ENCODE measurements at regions not wholly inside any gene's neighbourhood (a gene's known extent, or its start where the extent isn't known, plus 50 kb on each side); places are given as distances from the start of the nearest gene placed in this dataset.

- H3K4ac ChIP-seq (ENCODE audit: low read depth, low read length): no peak overlapping the region
- H3K9ac ChIP-seq (ENCODE audit: low read length): no peak overlapping the region
- H2BK120ac ChIP-seq (ENCODE audit: low read depth, low read length): no peak overlapping the region
- no peak overlapping the region for H3K18ac ChIP-seq (ENCODE audit: low read length)
- no peak overlapping the region for H3K4me3 ChIP-seq (ENCODE audit: low read length)
- no peak overlapping the region for H3K23ac ChIP-seq (ENCODE audit: low read length)
- H3K79me1 ChIP-seq (ENCODE audit: low read length): no peaks in the 10 kb centered on the region
- H4K8ac ChIP-seq (ENCODE audit: low read depth, low read length): no peak overlapping the region
- no peaks in the 10 kb centered on the region for H3K4me1 ChIP-seq (ENCODE audit: control insufficient read depth, low read depth, low read length)
- no peak overlapping the region for H3K4me2 ChIP-seq (ENCODE audit: low read length)
- no peaks in the 10 kb centered on the region for H3K79me2 ChIP-seq (ENCODE audit: control insufficient read depth, insufficient read depth, low read length)
- H3K27ac ChIP-seq (ENCODE audit: low read depth, low read length): no peak overlapping the region
- no CpG with 5 or more reads among the region's 5 CpGs for WGBS (ENCODE audit: extremely low coverage, insufficient coverage, low lambda C conversion rate)
- no peak overlapping the region for H3K56ac ChIP-seq (ENCODE audit: low read length)
- no peak for DNase-seq
- no peaks in the 10 kb centered on the region for H3K36me3 ChIP-seq (ENCODE audit: control insufficient read depth, insufficient read depth, low read length)
- no peak overlapping the region for H2BK5ac ChIP-seq (ENCODE audit: low read length)
- no peaks in the 10 kb centered on the region for H3K27me3 ChIP-seq (ENCODE audit: insufficient read depth, low read length, poor library complexity)
- H4K5ac ChIP-seq (ENCODE audit: low read length): no peak overlapping the region
- H2BK15ac ChIP-seq (replicated peaks; ENCODE audit: low read depth): no peak overlapping the region
- no peak overlapping the region for H2AK5ac ChIP-seq (ENCODE audit: low read length)
Observed at GRCh38 chrX:39458779-39459178, 639.0 kb downstream of the BCOR start.

- Histone ChIP-seq H2BK120ac (ENCODE audit: low read depth, low read length) (no peak overlapping the region), H3K27me3 (ENCODE audit: insufficient read depth, low read length, poor library complexity) (no peaks in the 10 kb centered on the region), H4K8ac (ENCODE audit: low read depth, low read length) (no peak overlapping the region), H3K79me2 (ENCODE audit: control insufficient read depth, insufficient read depth, low read length) (no peaks in the 10 kb centered on the region), H3K4me1 (ENCODE audit: control insufficient read depth, low read depth, low read length) (no peaks in the 10 kb centered on the region), H2BK5ac (ENCODE audit: low read length) (no peak overlapping the region), H3K27ac (ENCODE audit: low read depth, low read length) (no peak overlapping the region), H4K5ac (ENCODE audit: low read length) (no peak overlapping the region), H3K36me3 (ENCODE audit: control insufficient read depth, insufficient read depth, low read length) (no peaks in the 10 kb centered on the region), H3K4ac (ENCODE audit: low read depth, low read length) (no peak overlapping the region), H2BK15ac (replicated peaks; ENCODE audit: low read depth) (no peak overlapping the region), H2AK5ac (ENCODE audit: low read length) (no peak overlapping the region), H3K4me3 (ENCODE audit: low read length) (no peak overlapping the region), H3K4me2 (ENCODE audit: low read length) (no peak overlapping the region), H3K18ac (ENCODE audit: low read length) (no peak overlapping the region), H3K79me1 (ENCODE audit: low read length) (no peaks in the 10 kb centered on the region), H3K9ac (ENCODE audit: low read length) (no peak overlapping the region), H3K23ac (ENCODE audit: low read length) (no peak overlapping the region), H3K56ac (ENCODE audit: low read length) (no peak overlapping the region)
- DNase-seq: no peak
- WGBS (ENCODE audit: extremely low coverage, insufficient coverage, low lambda C conversion rate): no CpG with 5 or more reads among the region's 5 CpGs
Observed at GRCh38 chrX:39459204-39459603, 638.6 kb downstream of the BCOR start.

- Histone ChIP-seq H3K23ac (ENCODE audit: low read length) (no peak overlapping the region), H3K4me1 (ENCODE audit: control insufficient read depth, low read depth, low read length) (no peaks in the 10 kb centered on the region), H4K8ac (ENCODE audit: low read depth, low read length) (no peak overlapping the region), H3K4me3 (ENCODE audit: low read length) (no peak overlapping the region), H2BK15ac (replicated peaks; ENCODE audit: low read depth) (no peak overlapping the region), H3K36me3 (ENCODE audit: control insufficient read depth, insufficient read depth, low read length) (no peaks in the 10 kb centered on the region), H4K5ac (ENCODE audit: low read length) (no peak overlapping the region), H3K4ac (ENCODE audit: low read depth, low read length) (no peak overlapping the region), H2BK5ac (ENCODE audit: low read length) (no peak overlapping the region), H3K79me2 (ENCODE audit: control insufficient read depth, insufficient read depth, low read length) (no peaks in the 10 kb centered on the region), H3K4me2 (ENCODE audit: low read length) (no peak overlapping the region), H3K56ac (ENCODE audit: low read length) (no peak overlapping the region), H3K79me1 (ENCODE audit: low read length) (no peaks in the 10 kb centered on the region), H3K27me3 (ENCODE audit: insufficient read depth, low read length, poor library complexity) (no peaks in the 10 kb centered on the region), H2BK120ac (ENCODE audit: low read depth, low read length) (no peak overlapping the region), H3K27ac (ENCODE audit: low read depth, low read length) (no peak overlapping the region), H3K9ac (ENCODE audit: low read length) (no peak overlapping the region), H3K18ac (ENCODE audit: low read length) (no peak overlapping the region), H2AK5ac (ENCODE audit: low read length) (no peak overlapping the region)
- no CpG with 5 or more reads among the region's 3 CpGs for WGBS (ENCODE audit: extremely low coverage, insufficient coverage, low lambda C conversion rate)
- DNase-seq: no peak
Observed at GRCh38 chrX:39459952-39460351, 637.8 kb downstream of the BCOR start.

- H3K79me1 ChIP-seq (ENCODE audit: low read length): no peaks in the 10 kb centered on the region
- H3K4me3 ChIP-seq (ENCODE audit: low read length): no peak overlapping the region
- H4K5ac ChIP-seq (ENCODE audit: low read length): no peak overlapping the region
- H3K4me2 ChIP-seq (ENCODE audit: low read length): no peak overlapping the region
- H3K27me3 ChIP-seq (ENCODE audit: insufficient read depth, low read length, poor library complexity): no peaks in the 10 kb centered on the region
- H3K79me2 ChIP-seq (ENCODE audit: control insufficient read depth, insufficient read depth, low read length): no peaks in the 10 kb centered on the region
- H3K9ac ChIP-seq (ENCODE audit: low read length): no peak overlapping the region
- DNase-seq: no peak
- no peak overlapping the region for H2AK5ac ChIP-seq (ENCODE audit: low read length)
- H2BK15ac ChIP-seq (replicated peaks; ENCODE audit: low read depth): no peak overlapping the region
- H2BK5ac ChIP-seq (ENCODE audit: low read length): no peak overlapping the region
- H4K8ac ChIP-seq (ENCODE audit: low read depth, low read length): no peak overlapping the region
- H3K56ac ChIP-seq (ENCODE audit: low read length): no peak overlapping the region
- no peak overlapping the region for H3K18ac ChIP-seq (ENCODE audit: low read length)
- H2BK120ac ChIP-seq (ENCODE audit: low read depth, low read length): no peak overlapping the region
- no CpG with 5 or more reads among the region's 1 CpG for WGBS (ENCODE audit: extremely low coverage, insufficient coverage, low lambda C conversion rate)
- H3K27ac ChIP-seq (ENCODE audit: low read depth, low read length): no peak overlapping the region
- H3K23ac ChIP-seq (ENCODE audit: low read length): no peak overlapping the region
- no peaks in the 10 kb centered on the region for H3K36me3 ChIP-seq (ENCODE audit: control insufficient read depth, insufficient read depth, low read length)
- H3K4ac ChIP-seq (ENCODE audit: low read depth, low read length): no peak overlapping the region
- H3K4me1 ChIP-seq (ENCODE audit: control insufficient read depth, low read depth, low read length): no peaks in the 10 kb centered on the region
Observed at GRCh38 chrX:39460499-39460898, 637.3 kb downstream of the BCOR start.

GRCh38 chrX:39462835-39463234 is 634.9 kb downstream of the BCOR start:
- Histone ChIP-seq H3K27me3 (ENCODE audit: insufficient read depth, low read length, poor library complexity) (no peaks in the 10 kb centered on the region), H3K79me1 (ENCODE audit: low read length) (no peaks in the 10 kb centered on the region), H3K18ac (ENCODE audit: low read length) (no peak overlapping the region), H3K9ac (ENCODE audit: low read length) (no peak overlapping the region), H4K5ac (ENCODE audit: low read length) (no peak overlapping the region), H2AK5ac (ENCODE audit: low read length) (no peak overlapping the region), H3K23ac (ENCODE audit: low read length) (no peak overlapping the region), H4K8ac (ENCODE audit: low read depth, low read length) (no peak overlapping the region), H3K36me3 (ENCODE audit: control insufficient read depth, insufficient read depth, low read length) (no peaks in the 10 kb centered on the region), H3K79me2 (ENCODE audit: control insufficient read depth, insufficient read depth, low read length) (no peaks in the 10 kb centered on the region), H2BK15ac (replicated peaks; ENCODE audit: low read depth) (no peak overlapping the region), H2BK120ac (ENCODE audit: low read depth, low read length) (no peak overlapping the region), H3K4ac (ENCODE audit: low read depth, low read length) (no peak overlapping the region), H2BK5ac (ENCODE audit: low read length) (no peak overlapping the region), H3K27ac (ENCODE audit: low read depth, low read length) (no peak overlapping the region), H3K56ac (ENCODE audit: low read length) (no peak overlapping the region), H3K4me2 (ENCODE audit: low read length) (no peak overlapping the region), H3K4me1 (ENCODE audit: control insufficient read depth, low read depth, low read length) (no peaks in the 10 kb centered on the region), H3K4me3 (ENCODE audit: low read length) (no peak overlapping the region)
- no peak for DNase-seq
- no CpG with 5 or more reads among the region's 1 CpG for WGBS (ENCODE audit: extremely low coverage, insufficient coverage, low lambda C conversion rate)

- no peak overlapping the region for H3K23ac ChIP-seq (ENCODE audit: low read length)
- WGBS (ENCODE audit: extremely low coverage, insufficient coverage, low lambda C conversion rate): no CpG with 5 or more reads among the region's 7 CpGs
- no peak overlapping the region for H2AK5ac ChIP-seq (ENCODE audit: low read length)
- H3K79me1 ChIP-seq (ENCODE audit: low read length): no peaks in the 10 kb centered on the region
- no peak overlapping the region for H2BK120ac ChIP-seq (ENCODE audit: low read depth, low read length)
- H2BK15ac ChIP-seq (replicated peaks; ENCODE audit: low read depth): no peak overlapping the region
- H3K18ac ChIP-seq (ENCODE audit: low read length): no peak overlapping the region
- H3K36me3 ChIP-seq (ENCODE audit: control insufficient read depth, insufficient read depth, low read length): no peaks in the 10 kb centered on the region
- H3K79me2 ChIP-seq (ENCODE audit: control insufficient read depth, insufficient read depth, low read length): no peaks in the 10 kb centered on the region
- no peak overlapping the region for H3K27ac ChIP-seq (ENCODE audit: low read depth, low read length)
- H3K4me2 ChIP-seq (ENCODE audit: low read length): no peak overlapping the region
- no peak overlapping the region for H3K4ac ChIP-seq (ENCODE audit: low read depth, low read length)
- H4K5ac ChIP-seq (ENCODE audit: low read length): no peak overlapping the region
- H2BK5ac ChIP-seq (ENCODE audit: low read length): no peak overlapping the region
- no peak overlapping the region for H3K4me3 ChIP-seq (ENCODE audit: low read length)
- no peak for DNase-seq
- H4K8ac ChIP-seq (ENCODE audit: low read depth, low read length): no peak overlapping the region
- H3K27me3 ChIP-seq (ENCODE audit: insufficient read depth, low read length, poor library complexity): no peaks in the 10 kb centered on the region
- H3K9ac ChIP-seq (ENCODE audit: low read length): no peak overlapping the region
- H3K56ac ChIP-seq (ENCODE audit: low read length): no peak overlapping the region
- H3K4me1 ChIP-seq (ENCODE audit: control insufficient read depth, low read depth, low read length): no peaks in the 10 kb centered on the region
Observed at GRCh38 chrX:39464253-39464652, 633.5 kb downstream of the BCOR start.
